Astrocyte of the spinal cord (primary cell): ENCODE measurements at regions not wholly inside any gene's neighbourhood (a gene's known extent, or its start where the extent isn't known, plus 50 kb on each side); places are given as distances from the start of the nearest gene placed in this dataset.
"Not testable (repeated sequence)": the region's sequence is repeated elsewhere in the genome, so short reads cannot be mapped to it uniquely, and the experiment has no call there.

Source experiments
- DNase-seq: peaks from one replicate; pipeline ENCODE4 v3.0.0; 2011; ENCODE audit warnings: low read depth, low spot score
- H3K4me3 ChIP-seq: 2 replicates; pipeline ENCODE4 v1.5.1; 2011; ENCODE audit warnings: low read depth, mild to moderate bottlenecking, low read length, moderate library complexity
- CTCF ChIP-seq: IDR thresholded peaks from 2 replicates; pipeline ENCODE4 v1.5.1; 2012; ENCODE audit warnings: low read depth, mild to moderate bottlenecking, low read length, inconsistent platforms
- in situ Hi-C: cut with HindIII; loops from 2 replicates; pipeline ENCODE4 v1.10.0; 2017; ENCODE audit warnings: low sequenced_read_pairs

- no peak overlapping the region for H3K4me3 ChIP-seq
- in situ Hi-C loops, result no loop called here
- no peak for TF ChIP-seq CTCF
- no peak for DNase-seq
These were observed 128.7 kb downstream of the LRRN1 start for GRCh38 chr3:3927965-3928364.

- in situ Hi-C loops, H3K4me3 ChIP-seq, DNase-seq: not testable (repeated sequence)
These were observed 142.1 kb downstream of the LRRN1 start for GRCh38 chr3:3941380-3941779.

- in situ Hi-C loops, result no loop called here
- no peak for TF ChIP-seq CTCF
- DNase-seq, result no peak
- H3K4me3 ChIP-seq, result no peak overlapping the region
These were observed 151.8 kb downstream of the LRRN1 start for GRCh38 chr3:3951071-3951470.

- in situ Hi-C loops, result no loop called here
- no peak overlapping the region for H3K4me3 ChIP-seq
- DNase-seq, result no peak
- TF ChIP-seq CTCF, result no peak
These were observed 152.3 kb downstream of the LRRN1 start for GRCh38 chr3:3951501-3951900.

- H3K4me3 ChIP-seq, DNase-seq, in situ Hi-C loops: not testable (repeated sequence)
These were observed 163.6 kb downstream of the LRRN1 start for GRCh38 chr3:3962867-3963266.

- in situ Hi-C loops, result no loop called here
- H3K4me3 ChIP-seq, result no peak overlapping the region
- DNase-seq, result no peak
- no peak for TF ChIP-seq CTCF
These were observed 184.8 kb downstream of the LRRN1 start for GRCh38 chr3:3984053-3984452.

GRCh38 chr3:3991598-3991997 lies 192.4 kb downstream of the LRRN1 start:
- no peak overlapping the region for H3K4me3 ChIP-seq
- no peak for TF ChIP-seq CTCF
- no peak for DNase-seq
- in situ Hi-C loops, result no loop called here

- H3K4me3 ChIP-seq, result no peak overlapping the region
- DNase-seq, result no peak
- in situ Hi-C loops, result no loop called here
- TF ChIP-seq CTCF, result no peak
These were observed 193.2 kb downstream of the LRRN1 start for GRCh38 chr3:3992312-3992874.
